SK-N-SH (cell line): ENCODE measurements at regions not wholly inside any gene's neighbourhood (a gene's known extent, or its start where the extent isn't known, plus 50 kb on each side); places are given as distances from the start of the nearest gene placed in this dataset.
A peak's percentile ranks its signal among the peaks of the same experiment; 100 is the strongest.

Experiments
- CTCF ChIA-PET: fragments of 300-600, 350-600 bp; formaldehyde crosslinking; extraction: SDS; loops from one replicate; lab custom pipeline; 2021; lab: Yijun Ruan, JAX
- POLR2A ChIA-PET: fragments of 350-600 bp; sonication (Branson Sonifier 250); formaldehyde crosslinking; extraction: SDS; loops from one replicate; lab custom pipeline; 2020; ENCODE audit warnings: antibody characterized with exemption, inconsistent platforms; lab: Yijun Ruan, JAX
- DNase-seq: peaks from one replicate; pipeline ENCODE4 v3.0.0; 2012
- H2AFZ ChIP-seq: fragments of 200-600 bp; sonication (generic); 2 replicates; pipeline ENCODE4 v1.8.1; 2016; ENCODE audit warnings: antibody characterized with exemption, mild to moderate bottlenecking, low read depth
- H3F3A ChIP-seq: fragments of 200-600 bp; sonication (generic); replicated peaks from 2 replicates; pipeline ENCODE3; 2016; ENCODE audit warnings: antibody characterized with exemption, mild to moderate bottlenecking; ENCODE audit not compliant: insufficient read depth
- H3K27ac ChIP-seq, 2 experiments: fragments of 200-500 bp in 1 of 2; fragments of 200-600 bp in 1 of 2; sonication (Bioruptor generic) in 1 of 2; sonication (generic), shearing (Covaris generic) in 1 of 2; 2 replicates each; pipeline versions ENCODE4 v1.5.1 to v1.6.1; 2014 to 2016; ENCODE audit warnings: low read depth in 2 of 2, inconsistent platforms in 1 of 2, low read length in 1 of 2, mild to moderate bottlenecking in 1 of 2, mixed read lengths in 1 of 2
- H3K27me3 ChIP-seq: fragments of 200-600 bp; sonication (generic), shearing (Covaris generic); 2 replicates; pipeline ENCODE4 v1.6.1; 2016; ENCODE audit warnings: mixed run types; ENCODE audit not compliant: insufficient read depth
- H3K36me3 ChIP-seq, 2 experiments: fragments of 200-500 bp in 1 of 2; fragments of 200-600 bp in 1 of 2; sonication (Bioruptor generic) in 1 of 2; sonication (generic) in 1 of 2; replicated peaks in 1 of 2; 2 replicates each; pipeline versions ENCODE3 to v1.5.1; 2014 to 2016; ENCODE audit warnings: low read length in 1 of 2, mild to moderate bottlenecking in 1 of 2; ENCODE audit not compliant: insufficient read depth in 2 of 2, control insufficient read depth in 1 of 2
- H3K4me1 ChIP-seq, 2 experiments: fragments of 200-500 bp in 1 of 2; fragments of 200-600 bp in 1 of 2; sonication (Bioruptor generic) in 1 of 2; sonication (generic), shearing (Covaris generic) in 1 of 2; 2 replicates each; pipeline versions ENCODE4 v1.5.1 to v1.6.1; 2014 to 2016; ENCODE audit warnings: low read depth in 1 of 2, low read length in 1 of 2, mixed run types in 1 of 2; ENCODE audit not compliant: insufficient read depth in 2 of 2, control insufficient read depth in 1 of 2
- H3K4me2 ChIP-seq: fragments of 200-600 bp; sonication (generic), shearing (Covaris generic); 2 replicates; pipeline ENCODE4 v1.6.1; 2017; ENCODE audit warnings: mixed run types
- H3K4me3 ChIP-seq, 2 experiments: fragments of 200-500 bp in 1 of 2; fragments of 200-600 bp in 1 of 2; sonication (Bioruptor generic) in 1 of 2; sonication (generic), shearing (Covaris generic) in 1 of 2; 2 replicates each; pipeline versions ENCODE4 v1.5.1 to v1.8.1; 2014 to 2016; ENCODE audit warnings: low read depth in 2 of 2, inconsistent platforms in 1 of 2, low read length in 1 of 2, mild to moderate bottlenecking in 1 of 2, mixed read lengths in 1 of 2, moderate library complexity in 1 of 2
- H3K79me2 ChIP-seq: fragments of 200-600 bp; sonication (generic); 2 replicates; pipeline ENCODE4 v1.8.1; 2017; ENCODE audit warnings: mild to moderate bottlenecking; ENCODE audit not compliant: insufficient read depth
- H3K9ac ChIP-seq: fragments of 200-600 bp; sonication (generic); 2 replicates; pipeline ENCODE4 v1.6.1; 2017; ENCODE audit warnings: mixed run types
- H3K9me2 ChIP-seq: fragments of 200-600 bp; sonication (generic); 2 replicates; pipeline ENCODE4 v1.6.1; 2017; ENCODE audit warnings: mixed run types
- H3K9me3 ChIP-seq: fragments of 200-600 bp; sonication (generic); 2 replicates; pipeline ENCODE4 v1.6.1; 2017; ENCODE audit warnings: mixed run types, mild to moderate bottlenecking, moderate library complexity
- H4K20me1 ChIP-seq: fragments of 200-600 bp; sonication (generic); 2 replicates; pipeline ENCODE4 v1.6.1; 2017; ENCODE audit warnings: mild to moderate bottlenecking, mixed run types; ENCODE audit not compliant: insufficient read depth
- ELF1 ChIP-seq: IDR thresholded peaks from 2 replicates; pipeline ENCODE4 v1.4.0; 2012
- FOXM1 ChIP-seq: IDR thresholded peaks from 2 replicates; pipeline ENCODE4 v1.4.0; 2012; ENCODE audit warnings: low read depth, mild to moderate bottlenecking
- GABPA ChIP-seq: IDR thresholded peaks from 2 replicates; pipeline ENCODE4 v1.4.0; 2012; ENCODE audit warnings: low read depth, mild to moderate bottlenecking
- JUND ChIP-seq: IDR thresholded peaks from 2 replicates; pipeline ENCODE4 v1.4.0; 2012
- MEF2A ChIP-seq: IDR thresholded peaks from 2 replicates; pipeline ENCODE4 v1.4.0; 2012; ENCODE audit warnings: low read depth, borderline replicate concordance
- MXI1 ChIP-seq: IDR thresholded peaks from 2 replicates; pipeline ENCODE4 v1.6.1; 2012; ENCODE audit warnings: mild to moderate bottlenecking, low read depth, low read length, improper control_type of control experiment
- NRF1 ChIP-seq: IDR thresholded peaks from 2 replicates; pipeline ENCODE4 v1.6.1; 2012; ENCODE audit warnings: low read depth, mild to moderate bottlenecking, low read length
- POLR2AphosphoS5 ChIP-seq: IDR thresholded peaks from 2 replicates; pipeline ENCODE4 v1.6.1; 2012; ENCODE audit warnings: low read depth, low read length
- RAD21 ChIP-seq: IDR thresholded peaks from 2 replicates; pipeline ENCODE4 v1.6.1; 2012; ENCODE audit warnings: mild to moderate bottlenecking, low read length
- RFX5 ChIP-seq: IDR thresholded peaks from 2 replicates; pipeline ENCODE4 v1.6.1; 2012; ENCODE audit warnings: mild to moderate bottlenecking, improper control_type of control experiment, low read length
- SIN3A ChIP-seq: IDR thresholded peaks from 2 replicates; pipeline ENCODE4 v1.6.1; 2012; ENCODE audit warnings: low read depth, mild to moderate bottlenecking, low read length, moderate library complexity, borderline replicate concordance
- SMC3 ChIP-seq: IDR thresholded peaks from 2 replicates; pipeline ENCODE4 v1.6.1; 2012; ENCODE audit warnings: low read depth, low read length, improper control_type of control experiment
- TAF1 ChIP-seq: IDR thresholded peaks from 2 replicates; pipeline ENCODE4 v1.6.1; 2012; ENCODE audit warnings: low read depth, mild to moderate bottlenecking, low read length, moderate library complexity, borderline replicate concordance
- YY1 ChIP-seq: IDR thresholded peaks from 2 replicates; pipeline ENCODE4 v1.4.0; 2012; ENCODE audit warnings: low read depth, mild to moderate bottlenecking
- TF ChIP-seq, protein P1 (sequence below): IDR thresholded peaks from 2 replicates; pipeline ENCODE4 v1.4.0; 2012; ENCODE audit warnings: low read depth, borderline replicate concordance
- TF ChIP-seq, protein P2 (sequence below): fragments of 200-600 bp; sonication (generic); IDR thresholded peaks from 2 replicates; pipeline ENCODE4 v1.6.1; 2017; ENCODE audit warnings: antibody characterized with exemption, mild to moderate bottlenecking, moderate library complexity
- TF ChIP-seq, protein P3 (sequence below): IDR thresholded peaks from 2 replicates; pipeline ENCODE4 v1.4.0; 2012; ENCODE audit warnings: low read depth, borderline replicate concordance
- TF ChIP-seq, protein P4 (sequence below): fragments of 150-350 bp; IDR thresholded peaks from 2 replicates; pipeline ENCODE4 v1.6.1; 2016; ENCODE audit warnings: mild to moderate bottlenecking, low read depth, low read length
- TF ChIP-seq, protein P5 (sequence below): fragments of 150-350 bp; IDR thresholded peaks from 2 replicates; pipeline ENCODE4 v1.6.1; 2017; ENCODE audit warnings: antibody characterized with exemption, low read length, low read depth, borderline replicate concordance
- TF ChIP-seq, protein P6 (sequence below): IDR thresholded peaks from 2 replicates; pipeline ENCODE4; 2012
- TF ChIP-seq, protein P7 (sequence below): IDR thresholded peaks from 2 replicates; pipeline ENCODE4 v1.4.0; 2012; ENCODE audit warnings: low read depth
- TF ChIP-seq, protein P8 (sequence below): IDR thresholded peaks from 2 replicates; pipeline ENCODE4 v1.6.1; 2012; ENCODE audit warnings: mild to moderate bottlenecking, low read depth, low read length, moderate library complexity

DNA sequence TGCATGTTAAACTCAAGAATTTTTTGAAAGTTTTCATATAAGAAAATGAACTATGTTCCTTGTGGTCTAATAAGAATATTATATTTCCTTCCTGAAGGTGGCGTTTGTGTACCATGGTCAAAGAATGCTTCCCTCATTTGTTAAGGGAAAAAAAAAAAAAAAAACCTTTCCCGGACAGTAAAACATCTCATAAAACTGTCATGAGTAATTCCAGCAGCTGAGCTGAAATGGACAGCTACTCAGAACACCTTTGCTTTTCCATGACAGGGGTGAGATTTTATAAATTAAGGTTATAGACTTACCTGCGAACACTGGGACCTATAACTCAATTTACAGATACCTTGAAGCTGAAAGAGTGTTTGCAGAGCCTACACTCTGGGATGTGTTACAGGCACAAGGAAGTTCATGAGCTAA is 113.2 kb upstream of the RANBP3L start (continued):
- TF ChIP-seq, protein P1, sequence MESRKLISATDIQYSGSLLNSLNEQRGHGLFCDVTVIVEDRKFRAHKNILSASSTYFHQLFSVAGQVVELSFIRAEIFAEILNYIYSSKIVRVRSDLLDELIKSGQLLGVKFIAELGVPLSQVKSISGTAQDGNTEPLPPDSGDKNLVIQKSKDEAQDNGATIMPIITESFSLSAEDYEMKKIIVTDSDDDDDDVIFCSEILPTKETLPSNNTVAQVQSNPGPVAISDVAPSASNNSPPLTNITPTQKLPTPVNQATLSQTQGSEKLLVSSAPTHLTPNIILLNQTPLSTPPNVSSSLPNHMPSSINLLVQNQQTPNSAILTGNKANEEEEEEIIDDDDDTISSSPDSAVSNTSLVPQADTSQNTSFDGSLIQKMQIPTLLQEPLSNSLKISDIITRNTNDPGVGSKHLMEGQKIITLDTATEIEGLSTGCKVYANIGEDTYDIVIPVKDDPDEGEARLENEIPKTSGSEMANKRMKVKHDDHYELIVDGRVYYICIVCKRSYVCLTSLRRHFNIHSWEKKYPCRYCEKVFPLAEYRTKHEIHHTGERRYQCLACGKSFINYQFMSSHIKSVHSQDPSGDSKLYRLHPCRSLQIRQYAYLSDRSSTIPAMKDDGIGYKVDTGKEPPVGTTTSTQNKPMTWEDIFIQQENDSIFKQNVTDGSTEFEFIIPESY, result no peak
- TF ChIP-seq, protein P2, sequence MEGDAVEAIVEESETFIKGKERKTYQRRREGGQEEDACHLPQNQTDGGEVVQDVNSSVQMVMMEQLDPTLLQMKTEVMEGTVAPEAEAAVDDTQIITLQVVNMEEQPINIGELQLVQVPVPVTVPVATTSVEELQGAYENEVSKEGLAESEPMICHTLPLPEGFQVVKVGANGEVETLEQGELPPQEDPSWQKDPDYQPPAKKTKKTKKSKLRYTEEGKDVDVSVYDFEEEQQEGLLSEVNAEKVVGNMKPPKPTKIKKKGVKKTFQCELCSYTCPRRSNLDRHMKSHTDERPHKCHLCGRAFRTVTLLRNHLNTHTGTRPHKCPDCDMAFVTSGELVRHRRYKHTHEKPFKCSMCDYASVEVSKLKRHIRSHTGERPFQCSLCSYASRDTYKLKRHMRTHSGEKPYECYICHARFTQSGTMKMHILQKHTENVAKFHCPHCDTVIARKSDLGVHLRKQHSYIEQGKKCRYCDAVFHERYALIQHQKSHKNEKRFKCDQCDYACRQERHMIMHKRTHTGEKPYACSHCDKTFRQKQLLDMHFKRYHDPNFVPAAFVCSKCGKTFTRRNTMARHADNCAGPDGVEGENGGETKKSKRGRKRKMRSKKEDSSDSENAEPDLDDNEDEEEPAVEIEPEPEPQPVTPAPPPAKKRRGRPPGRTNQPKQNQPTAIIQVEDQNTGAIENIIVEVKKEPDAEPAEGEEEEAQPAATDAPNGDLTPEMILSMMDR, result peak; percentile 71
- TF ChIP-seq, protein P3, sequence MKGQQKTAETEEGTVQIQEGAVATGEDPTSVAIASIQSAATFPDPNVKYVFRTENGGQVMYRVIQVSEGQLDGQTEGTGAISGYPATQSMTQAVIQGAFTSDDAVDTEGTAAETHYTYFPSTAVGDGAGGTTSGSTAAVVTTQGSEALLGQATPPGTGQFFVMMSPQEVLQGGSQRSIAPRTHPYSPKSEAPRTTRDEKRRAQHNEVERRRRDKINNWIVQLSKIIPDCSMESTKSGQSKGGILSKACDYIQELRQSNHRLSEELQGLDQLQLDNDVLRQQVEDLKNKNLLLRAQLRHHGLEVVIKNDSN, result no peak
- TF ChIP-seq, protein P4, sequence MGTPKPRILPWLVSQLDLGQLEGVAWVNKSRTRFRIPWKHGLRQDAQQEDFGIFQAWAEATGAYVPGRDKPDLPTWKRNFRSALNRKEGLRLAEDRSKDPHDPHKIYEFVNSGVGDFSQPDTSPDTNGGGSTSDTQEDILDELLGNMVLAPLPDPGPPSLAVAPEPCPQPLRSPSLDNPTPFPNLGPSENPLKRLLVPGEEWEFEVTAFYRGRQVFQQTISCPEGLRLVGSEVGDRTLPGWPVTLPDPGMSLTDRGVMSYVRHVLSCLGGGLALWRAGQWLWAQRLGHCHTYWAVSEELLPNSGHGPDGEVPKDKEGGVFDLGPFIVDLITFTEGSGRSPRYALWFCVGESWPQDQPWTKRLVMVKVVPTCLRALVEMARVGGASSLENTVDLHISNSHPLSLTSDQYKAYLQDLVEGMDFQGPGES, result no peak

DNA sequence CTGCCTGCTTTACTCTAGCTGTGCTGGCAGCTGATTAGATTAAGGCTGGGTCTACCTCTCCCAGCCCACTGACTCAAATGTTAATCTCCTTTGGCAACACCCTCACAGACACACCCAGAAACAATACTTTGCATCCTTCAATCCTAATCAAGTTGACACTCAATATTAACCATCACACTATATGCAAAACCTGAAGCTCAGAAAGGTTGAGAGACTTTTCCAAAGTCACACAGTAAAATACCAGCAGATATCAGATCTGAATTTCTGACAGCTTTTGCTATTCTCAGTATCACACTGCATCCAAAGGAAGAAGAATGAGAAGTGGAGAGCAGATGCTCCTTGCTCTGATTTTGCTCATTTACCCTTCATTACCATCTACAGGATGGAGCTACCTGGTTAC is 114.9 kb upstream of the RANBP3L start:
- no peak overlapping the region for H3K4me2 ChIP-seq
- CTCF ChIA-PET, result interaction anchor here (1.0 to 5.6 kb wide), 4 partner anchors 43 to 284 kb away, joined by 3 to 123 read pairs (median 15); no protein-coding TSS in a partner anchor

More for the DNA sequence above, 114.9 kb upstream of the RANBP3L start:
- H3K27me3 ChIP-seq, result peaks cover 44% of the 10 kb centered on the region; the same call in 1 of the 2 replicates
- no peak for DNase-seq
- POLR2A ChIA-PET, result no interaction called here
- no peak for TF ChIP-seq TAF1
- no peak for TF ChIP-seq SIN3A
- no peak for TF ChIP-seq YY1
- TF ChIP-seq MEF2A, result no peak
- TF ChIP-seq SMC3, result no peak
- no peak for TF ChIP-seq GABPA
- no peak for TF ChIP-seq ELF1
- TF ChIP-seq NRF1, result no peak
- TF ChIP-seq, protein P5, sequence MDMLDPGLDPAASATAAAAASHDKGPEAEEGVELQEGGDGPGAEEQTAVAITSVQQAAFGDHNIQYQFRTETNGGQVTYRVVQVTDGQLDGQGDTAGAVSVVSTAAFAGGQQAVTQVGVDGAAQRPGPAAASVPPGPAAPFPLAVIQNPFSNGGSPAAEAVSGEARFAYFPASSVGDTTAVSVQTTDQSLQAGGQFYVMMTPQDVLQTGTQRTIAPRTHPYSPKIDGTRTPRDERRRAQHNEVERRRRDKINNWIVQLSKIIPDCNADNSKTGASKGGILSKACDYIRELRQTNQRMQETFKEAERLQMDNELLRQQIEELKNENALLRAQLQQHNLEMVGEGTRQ, result no peak
- no peak for TF ChIP-seq FOXM1
- TF ChIP-seq RAD21, result no peak
- TF ChIP-seq RFX5, result no peak
- TF ChIP-seq MXI1, result no peak
- TF ChIP-seq, protein P6, sequence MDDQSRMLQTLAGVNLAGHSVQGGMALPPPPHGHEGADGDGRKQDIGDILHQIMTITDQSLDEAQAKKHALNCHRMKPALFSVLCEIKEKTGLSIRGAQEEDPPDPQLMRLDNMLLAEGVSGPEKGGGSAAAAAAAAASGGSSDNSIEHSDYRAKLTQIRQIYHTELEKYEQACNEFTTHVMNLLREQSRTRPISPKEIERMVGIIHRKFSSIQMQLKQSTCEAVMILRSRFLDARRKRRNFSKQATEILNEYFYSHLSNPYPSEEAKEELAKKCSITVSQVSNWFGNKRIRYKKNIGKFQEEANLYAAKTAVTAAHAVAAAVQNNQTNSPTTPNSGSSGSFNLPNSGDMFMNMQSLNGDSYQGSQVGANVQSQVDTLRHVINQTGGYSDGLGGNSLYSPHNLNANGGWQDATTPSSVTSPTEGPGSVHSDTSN, result no peak
- TF ChIP-seq JUND, result no peak
- TF ChIP-seq, protein P7, sequence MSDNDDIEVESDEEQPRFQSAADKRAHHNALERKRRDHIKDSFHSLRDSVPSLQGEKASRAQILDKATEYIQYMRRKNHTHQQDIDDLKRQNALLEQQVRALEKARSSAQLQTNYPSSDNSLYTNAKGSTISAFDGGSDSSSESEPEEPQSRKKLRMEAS, result no peak
- no peak for TF ChIP-seq POLR2AphosphoS5
- TF ChIP-seq, protein P8, sequence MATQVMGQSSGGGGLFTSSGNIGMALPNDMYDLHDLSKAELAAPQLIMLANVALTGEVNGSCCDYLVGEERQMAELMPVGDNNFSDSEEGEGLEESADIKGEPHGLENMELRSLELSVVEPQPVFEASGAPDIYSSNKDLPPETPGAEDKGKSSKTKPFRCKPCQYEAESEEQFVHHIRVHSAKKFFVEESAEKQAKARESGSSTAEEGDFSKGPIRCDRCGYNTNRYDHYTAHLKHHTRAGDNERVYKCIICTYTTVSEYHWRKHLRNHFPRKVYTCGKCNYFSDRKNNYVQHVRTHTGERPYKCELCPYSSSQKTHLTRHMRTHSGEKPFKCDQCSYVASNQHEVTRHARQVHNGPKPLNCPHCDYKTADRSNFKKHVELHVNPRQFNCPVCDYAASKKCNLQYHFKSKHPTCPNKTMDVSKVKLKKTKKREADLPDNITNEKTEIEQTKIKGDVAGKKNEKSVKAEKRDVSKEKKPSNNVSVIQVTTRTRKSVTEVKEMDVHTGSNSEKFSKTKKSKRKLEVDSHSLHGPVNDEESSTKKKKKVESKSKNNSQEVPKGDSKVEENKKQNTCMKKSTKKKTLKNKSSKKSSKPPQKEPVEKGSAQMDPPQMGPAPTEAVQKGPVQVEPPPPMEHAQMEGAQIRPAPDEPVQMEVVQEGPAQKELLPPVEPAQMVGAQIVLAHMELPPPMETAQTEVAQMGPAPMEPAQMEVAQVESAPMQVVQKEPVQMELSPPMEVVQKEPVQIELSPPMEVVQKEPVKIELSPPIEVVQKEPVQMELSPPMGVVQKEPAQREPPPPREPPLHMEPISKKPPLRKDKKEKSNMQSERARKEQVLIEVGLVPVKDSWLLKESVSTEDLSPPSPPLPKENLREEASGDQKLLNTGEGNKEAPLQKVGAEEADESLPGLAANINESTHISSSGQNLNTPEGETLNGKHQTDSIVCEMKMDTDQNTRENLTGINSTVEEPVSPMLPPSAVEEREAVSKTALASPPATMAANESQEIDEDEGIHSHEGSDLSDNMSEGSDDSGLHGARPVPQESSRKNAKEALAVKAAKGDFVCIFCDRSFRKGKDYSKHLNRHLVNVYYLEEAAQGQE, result no peak
- TF ChIP-seq, all 33 proteins: peak for 0
- H3K4me1 ChIP-seq, result no peaks in the 10 kb centered on the region
- H3K9me3 ChIP-seq, result no peaks in the 10 kb centered on the region
- no peaks in the 10 kb centered on the region for H3K79me2 ChIP-seq
- H3K4me3 ChIP-seq, result no peak overlapping the region
- H3K36me3 ChIP-seq, result no peaks in the 10 kb centered on the region
- no peak overlapping the region for H3K27ac ChIP-seq
- H3F3A ChIP-seq, result no peaks in the 10 kb centered on the region
- no peak overlapping the region for H2AFZ ChIP-seq
- no peaks in the 10 kb centered on the region for H4K20me1 ChIP-seq
- H3K9me2 ChIP-seq, result no peaks in the 10 kb centered on the region
- no peak overlapping the region for H3K9ac ChIP-seq
